ENCODE measurements at regions not wholly inside any gene's neighbourhood (a gene's known extent, or its start where the extent isn't known, plus 50 kb on each side); places are given as distances from the start of the nearest gene placed in this dataset.

GRCh38 chr6:137390334-137390733 lies 103.9 kb downstream of the OLIG3 start:
- TF ChIP-seq, protein P1, sequence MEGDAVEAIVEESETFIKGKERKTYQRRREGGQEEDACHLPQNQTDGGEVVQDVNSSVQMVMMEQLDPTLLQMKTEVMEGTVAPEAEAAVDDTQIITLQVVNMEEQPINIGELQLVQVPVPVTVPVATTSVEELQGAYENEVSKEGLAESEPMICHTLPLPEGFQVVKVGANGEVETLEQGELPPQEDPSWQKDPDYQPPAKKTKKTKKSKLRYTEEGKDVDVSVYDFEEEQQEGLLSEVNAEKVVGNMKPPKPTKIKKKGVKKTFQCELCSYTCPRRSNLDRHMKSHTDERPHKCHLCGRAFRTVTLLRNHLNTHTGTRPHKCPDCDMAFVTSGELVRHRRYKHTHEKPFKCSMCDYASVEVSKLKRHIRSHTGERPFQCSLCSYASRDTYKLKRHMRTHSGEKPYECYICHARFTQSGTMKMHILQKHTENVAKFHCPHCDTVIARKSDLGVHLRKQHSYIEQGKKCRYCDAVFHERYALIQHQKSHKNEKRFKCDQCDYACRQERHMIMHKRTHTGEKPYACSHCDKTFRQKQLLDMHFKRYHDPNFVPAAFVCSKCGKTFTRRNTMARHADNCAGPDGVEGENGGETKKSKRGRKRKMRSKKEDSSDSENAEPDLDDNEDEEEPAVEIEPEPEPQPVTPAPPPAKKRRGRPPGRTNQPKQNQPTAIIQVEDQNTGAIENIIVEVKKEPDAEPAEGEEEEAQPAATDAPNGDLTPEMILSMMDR (IDR thresholded peaks at IDR 0.05): no peak
- no peak for TF ChIP-seq REST (IDR thresholded peaks at IDR 0.05)
- no peak for TF ChIP-seq CBX2 (IDR thresholded peaks at IDR 0.05; ENCODE audit: borderline replicate concordance, low read depth)
- TF ChIP-seq EP300 (IDR thresholded peaks at IDR 0.05): no peak
- TF ChIP-seq POLR2A (IDR thresholded peaks at IDR 0.05; ENCODE audit: low read length): no peak
- TF ChIP-seq RFX5 (IDR thresholded peaks at IDR 0.05): no peak
